ENCODE measurements at regions not wholly inside any gene's neighbourhood (a gene's known extent, or its start where the extent isn't known, plus 50 kb on each side); places are given as distances from the start of the nearest gene placed in this dataset.

DNA sequence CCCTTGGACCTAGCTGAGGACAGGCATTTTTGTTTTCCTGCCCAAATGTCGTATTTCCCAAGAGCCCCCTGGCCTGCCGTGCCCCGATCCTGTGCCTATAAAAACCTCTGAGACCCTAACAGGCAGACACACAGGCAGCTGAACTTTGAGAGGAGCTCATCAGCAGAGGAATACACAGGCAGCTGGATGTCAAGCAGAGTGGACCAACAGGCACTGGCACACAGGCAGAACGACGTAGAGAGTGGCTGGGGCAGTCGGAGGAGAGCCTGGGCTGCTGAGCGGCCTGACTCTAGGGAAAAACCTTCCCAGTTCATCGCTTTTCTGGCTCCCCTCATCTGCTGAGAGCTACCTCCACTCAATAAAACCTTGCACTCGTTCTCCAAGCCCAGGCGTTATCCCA, 896.1 kb downstream of the PCDH18 start:
- Histone ChIP-seq H3K4me3 (ENCODE audit: low read depth, low read length) (no peak overlapping the region), H3K27ac (ENCODE audit: insufficient read depth, low read length, poor library complexity, severe bottlenecking) (no peak overlapping the region), H3K4me1 (ENCODE audit: control insufficient read depth, insufficient read depth, low read length, poor library complexity, severe bottlenecking) (no peaks in the 10 kb centered on the region), H3K9me3 (ENCODE audit: control insufficient read depth in 2 of 2, low read length in 2 of 2) (no peaks in the 10 kb centered on the region), H3K36me3 (ENCODE audit: control insufficient read depth, insufficient read depth, low read length) (no peaks in the 10 kb centered on the region), H3K27me3 (ENCODE audit: control insufficient read depth, insufficient read depth, low read length) (no peaks in the 10 kb centered on the region)
- ATAC-seq (ENCODE audit: low read depth in 2 of 2) (no peak), DNase-seq (no peak)
- Mint-ChIP-seq H3K27me3 (no peaks in the 10 kb centered on the region), H3K4me3 (no peak overlapping the region), H3K4me1 (no peaks in the 10 kb centered on the region), H3K9me3 (peaks cover 0 to 16% (median 3%) of the 10 kb centered on the region in 7 donors), H3K27ac (no peak overlapping the region), H3K36me3 (no peaks in the 10 kb centered on the region)

DNA sequence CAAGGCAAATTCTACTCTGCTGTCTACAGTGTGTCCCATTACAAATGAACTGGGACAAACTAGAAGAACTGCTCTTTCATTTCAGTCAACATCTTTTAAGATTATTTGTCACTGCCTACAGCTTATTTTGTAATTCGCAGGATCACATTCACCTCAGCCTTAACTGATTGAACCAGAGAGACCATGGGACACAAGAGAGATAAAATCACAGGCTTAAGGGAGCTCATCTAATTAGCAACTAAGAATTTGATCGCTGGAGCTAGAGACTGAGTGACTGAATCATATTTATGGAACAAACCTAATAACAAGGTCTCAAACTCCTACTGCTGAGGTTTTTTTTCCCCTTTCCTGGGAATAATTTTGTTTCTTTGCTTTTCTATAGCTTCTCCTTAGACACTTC, 898.2 kb downstream of the PCDH18 start:
- Mint-ChIP-seq H3K27me3 (no peaks in the 10 kb centered on the region), H3K4me1 (no peaks in the 10 kb centered on the region), H3K9me3 (peaks cover 0 to 9% (median 3%) of the 10 kb centered on the region in 7 donors), H3K4me3 (no peak overlapping the region), H3K36me3 (no peaks in the 10 kb centered on the region), H3K27ac (no peak overlapping the region)
- Histone ChIP-seq H3K27me3 (ENCODE audit: control insufficient read depth, insufficient read depth, low read length) (no peaks in the 10 kb centered on the region), H3K9me3 (ENCODE audit: control insufficient read depth in 2 of 2, low read length in 2 of 2) (no peaks in the 10 kb centered on the region), H3K4me3 (ENCODE audit: low read depth, low read length) (no peak overlapping the region), H3K27ac (ENCODE audit: insufficient read depth, low read length, poor library complexity, severe bottlenecking) (no peak overlapping the region), H3K4me1 (ENCODE audit: control insufficient read depth, insufficient read depth, low read length, poor library complexity, severe bottlenecking) (no peaks in the 10 kb centered on the region), H3K36me3 (ENCODE audit: control insufficient read depth, insufficient read depth, low read length) (no peaks in the 10 kb centered on the region)
- DNase-seq (no peak), ATAC-seq (ENCODE audit: low read depth in 2 of 2) (no peak)

DNA sequence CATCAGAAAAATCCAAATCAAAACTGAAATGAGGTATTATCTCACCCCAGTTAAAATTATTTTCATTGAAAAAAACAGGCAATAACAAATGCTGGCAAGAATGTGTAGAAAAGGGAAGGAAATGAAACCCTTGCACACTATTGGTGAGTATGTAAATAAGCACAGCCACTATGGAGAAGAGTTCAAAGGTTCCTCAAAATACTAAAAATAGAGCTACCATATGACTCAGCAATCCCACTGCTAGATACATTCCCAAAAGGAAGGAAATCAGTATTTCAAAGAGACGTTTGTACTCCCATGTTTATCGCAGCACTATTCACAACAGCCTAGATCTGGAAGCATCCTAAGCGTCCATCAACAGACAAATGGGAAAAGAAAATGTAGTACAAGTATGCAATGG, 932.4 kb downstream of the PCDH18 start:
- Mint-ChIP-seq H3K9me3 (peaks cover 1 to 35% (median 13%) of the 10 kb centered on the region in 7 donors), H3K4me3 (no peak overlapping the region), H3K36me3 (no peaks in the 10 kb centered on the region), H3K27me3 (no peaks in the 10 kb centered on the region), H3K27ac (no peak overlapping the region), H3K4me1 (no peaks in the 10 kb centered on the region)
- H3K9me3 ChIP-seq (ENCODE audit: control insufficient read depth in 2 of 2, low read length in 2 of 2), result peaks cover 0 to 3% of the 10 kb centered on the region in 2 experiments
- no peak overlapping the region for H3K27ac ChIP-seq (ENCODE audit: insufficient read depth, low read length, poor library complexity, severe bottlenecking)
- ATAC-seq (ENCODE audit: low read depth in 2 of 2) (no peak), DNase-seq (no peak)
- H3K36me3 ChIP-seq (ENCODE audit: control insufficient read depth, insufficient read depth, low read length), result no peaks in the 10 kb centered on the region
- no peak overlapping the region for H3K4me3 ChIP-seq (ENCODE audit: low read depth, low read length)
- no peaks in the 10 kb centered on the region for H3K27me3 ChIP-seq (ENCODE audit: control insufficient read depth, insufficient read depth, low read length)
- H3K4me1 ChIP-seq (ENCODE audit: control insufficient read depth, insufficient read depth, low read length, poor library complexity, severe bottlenecking), result no peaks in the 10 kb centered on the region

DNA sequence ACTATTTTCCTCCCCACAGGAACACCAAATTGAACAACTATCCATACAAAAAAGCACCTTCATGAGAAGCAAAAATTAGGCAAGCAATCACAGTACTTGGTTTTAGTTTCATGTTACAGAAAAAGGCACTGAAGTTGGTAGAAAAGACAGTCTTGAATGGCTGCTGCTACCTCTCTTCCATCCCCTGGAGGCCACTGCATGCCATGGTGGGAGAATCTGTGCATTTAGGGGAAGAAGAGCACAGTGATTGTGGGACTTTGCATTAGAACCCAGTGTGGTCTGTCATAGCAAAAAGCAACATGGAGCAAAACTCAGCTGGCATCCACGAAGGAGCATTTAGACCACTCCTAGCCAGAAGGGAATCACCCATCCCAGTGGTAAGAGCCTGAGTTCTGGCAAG, 941.9 kb downstream of the PCDH18 start:
- Mint-ChIP-seq H3K9me3 (peaks cover 2 to 25% (median 10%) of the 10 kb centered on the region in 7 donors), H3K27ac (no peak overlapping the region), H3K36me3 (no peaks in the 10 kb centered on the region), H3K27me3 (no peaks in the 10 kb centered on the region), H3K4me3 (no peak overlapping the region), H3K4me1 (no peaks in the 10 kb centered on the region)
- peaks cover 0 to 7% of the 10 kb centered on the region in 2 experiments for H3K9me3 ChIP-seq (ENCODE audit: control insufficient read depth in 2 of 2, low read length in 2 of 2)
- DNase-seq, result no peak
- no peaks in the 10 kb centered on the region for H3K36me3 ChIP-seq (ENCODE audit: control insufficient read depth, insufficient read depth, low read length)
- H3K4me1 ChIP-seq (ENCODE audit: control insufficient read depth, insufficient read depth, low read length, poor library complexity, severe bottlenecking), result no peaks in the 10 kb centered on the region
- no peak overlapping the region for H3K4me3 ChIP-seq (ENCODE audit: low read depth, low read length)
- ATAC-seq (ENCODE audit: low read depth in 2 of 2), result no peak
- H3K27me3 ChIP-seq (ENCODE audit: control insufficient read depth, insufficient read depth, low read length), result no peaks in the 10 kb centered on the region
- no peak overlapping the region for H3K27ac ChIP-seq (ENCODE audit: insufficient read depth, low read length, poor library complexity, severe bottlenecking)

DNA sequence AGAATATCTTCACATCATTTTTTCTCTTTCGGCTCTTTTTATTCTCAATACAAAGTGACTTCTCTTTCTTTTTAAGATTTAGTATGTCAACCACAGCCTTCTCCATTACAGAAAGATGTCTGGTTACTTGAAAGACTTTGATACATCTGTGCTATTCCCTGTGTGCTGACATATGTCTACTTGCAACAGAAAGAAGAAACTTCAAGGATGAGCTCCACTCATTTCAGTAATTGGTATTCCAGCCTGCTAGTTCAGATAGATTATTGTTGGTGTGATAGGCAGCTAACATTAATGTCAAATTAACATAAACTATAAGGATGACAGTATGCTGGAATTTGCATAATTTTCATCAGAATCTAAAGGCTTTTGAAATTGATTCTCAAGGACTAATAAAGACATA, 948.7 kb downstream of the PCDH18 start:
- H3K27ac Mint-ChIP-seq, result no peak overlapping the region
- no peaks in the 10 kb centered on the region for H3K36me3 Mint-ChIP-seq
- Histone ChIP-seq H3K9me3 (ENCODE audit: control insufficient read depth in 2 of 2, low read length in 2 of 2) (no peaks in the 10 kb centered on the region), H3K4me1 (ENCODE audit: control insufficient read depth, insufficient read depth, low read length, poor library complexity, severe bottlenecking) (no peaks in the 10 kb centered on the region), H3K36me3 (ENCODE audit: control insufficient read depth, insufficient read depth, low read length) (no peaks in the 10 kb centered on the region), H3K27me3 (ENCODE audit: control insufficient read depth, insufficient read depth, low read length) (no peaks in the 10 kb centered on the region), H3K4me3 (ENCODE audit: low read depth, low read length) (no peak overlapping the region), H3K27ac (ENCODE audit: insufficient read depth, low read length, poor library complexity, severe bottlenecking) (no peak overlapping the region)
- ATAC-seq (ENCODE audit: low read depth in 2 of 2) (no peak), DNase-seq (no peak)
- no peaks in the 10 kb centered on the region for H3K27me3 Mint-ChIP-seq
- H3K9me3 Mint-ChIP-seq, result peaks cover 2 to 20% (median 5%) of the 10 kb centered on the region in 7 donors
- no peak overlapping the region for H3K4me3 Mint-ChIP-seq
- H3K4me1 Mint-ChIP-seq, result no peaks in the 10 kb centered on the region

- no peak for ATAC-seq (ENCODE audit: low read depth in 2 of 2)
- no peak overlapping the region for H3K4me3 Mint-ChIP-seq
- H3K4me1 Mint-ChIP-seq, result no peaks in the 10 kb centered on the region
- H3K27me3 Mint-ChIP-seq, result no peaks in the 10 kb centered on the region
- Histone ChIP-seq H3K27ac (ENCODE audit: insufficient read depth, low read length, poor library complexity, severe bottlenecking) (no peak overlapping the region), H3K4me3 (ENCODE audit: low read depth, low read length) (no peak overlapping the region), H3K27me3 (ENCODE audit: control insufficient read depth, insufficient read depth, low read length) (no peaks in the 10 kb centered on the region), H3K4me1 (ENCODE audit: control insufficient read depth, insufficient read depth, low read length, poor library complexity, severe bottlenecking) (no peaks in the 10 kb centered on the region), H3K36me3 (ENCODE audit: control insufficient read depth, insufficient read depth, low read length) (no peaks in the 10 kb centered on the region), H3K9me3 (ENCODE audit: control insufficient read depth in 2 of 2, low read length in 2 of 2) (no peaks in the 10 kb centered on the region)
- H3K36me3 Mint-ChIP-seq, result no peaks in the 10 kb centered on the region
- no peak for DNase-seq
- H3K27ac Mint-ChIP-seq, result no peak overlapping the region
- peaks cover 2 to 24% (median 5%) of the 10 kb centered on the region in 7 donors for H3K9me3 Mint-ChIP-seq
Observed at GRCh38 chr4:136581119-136581518, 951.2 kb downstream of the PCDH18 start.

GRCh38 chr4:136575146-136575545, 957.1 kb downstream of the PCDH18 start:
- Histone ChIP-seq H3K9me3 (ENCODE audit: control insufficient read depth in 2 of 2, low read length in 2 of 2) (no peaks in the 10 kb centered on the region), H3K4me3 (ENCODE audit: low read depth, low read length) (no peak overlapping the region), H3K36me3 (ENCODE audit: control insufficient read depth, insufficient read depth, low read length) (no peaks in the 10 kb centered on the region), H3K27ac (ENCODE audit: insufficient read depth, low read length, poor library complexity, severe bottlenecking) (no peak overlapping the region), H3K4me1 (ENCODE audit: control insufficient read depth, insufficient read depth, low read length, poor library complexity, severe bottlenecking) (no peaks in the 10 kb centered on the region), H3K27me3 (ENCODE audit: control insufficient read depth, insufficient read depth, low read length) (no peaks in the 10 kb centered on the region)
- Mint-ChIP-seq H3K27me3 (no peaks in the 10 kb centered on the region), H3K4me3 (no peak overlapping the region), H3K4me1 (no peaks in the 10 kb centered on the region), H3K9me3 (peaks cover 3 to 27% (median 8%) of the 10 kb centered on the region in 7 donors), H3K36me3 (no peaks in the 10 kb centered on the region), H3K27ac (no peak overlapping the region)
- DNase-seq (no peak), ATAC-seq (ENCODE audit: low read depth in 2 of 2) (no peak)

- Histone ChIP-seq H3K27ac (ENCODE audit: insufficient read depth, low read length, poor library complexity, severe bottlenecking) (no peak overlapping the region), H3K9me3 (ENCODE audit: control insufficient read depth in 2 of 2, low read length in 2 of 2) (no peaks in the 10 kb centered on the region), H3K4me1 (ENCODE audit: control insufficient read depth, insufficient read depth, low read length, poor library complexity, severe bottlenecking) (no peaks in the 10 kb centered on the region), H3K36me3 (ENCODE audit: control insufficient read depth, insufficient read depth, low read length) (no peaks in the 10 kb centered on the region), H3K4me3 (ENCODE audit: low read depth, low read length) (no peak overlapping the region), H3K27me3 (ENCODE audit: control insufficient read depth, insufficient read depth, low read length) (no peaks in the 10 kb centered on the region)
- Mint-ChIP-seq H3K27me3 (no peaks in the 10 kb centered on the region), H3K36me3 (no peaks in the 10 kb centered on the region), H3K4me3 (no peak overlapping the region), H3K27ac (no peak overlapping the region), H3K4me1 (no peaks in the 10 kb centered on the region), H3K9me3 (peaks cover 2 to 27% (median 8%) of the 10 kb centered on the region in 7 donors)
- ATAC-seq (ENCODE audit: low read depth in 2 of 2) (no peak), DNase-seq (no peak)
Observed at GRCh38 chr4:136573460-136573859, 958.8 kb downstream of the PCDH18 start.

Data from CD4-positive, CD25-positive, alpha-beta regulatory T cell (primary cell).